GM12865 (cell line): ENCODE measurements at regions not wholly inside any gene's neighbourhood (a gene's known extent, or its start where the extent isn't known, plus 50 kb on each side); places are given as distances from the start of the nearest gene placed in this dataset.
"Not testable (repeated sequence)": the region's sequence is repeated elsewhere in the genome, so short reads cannot be mapped to it uniquely, and the experiment has no call there.

Experiments
- DNase-seq: peaks from one replicate; pipeline ENCODE4 v3.0.0; 2010; ENCODE audit warnings: low read depth
- H3K4me3 ChIP-seq: 2 replicates; pipeline ENCODE4 v1.5.1; 2011; ENCODE audit warnings: mild to moderate bottlenecking, low read depth, low read length, control low read depth
- CTCF ChIP-seq: IDR thresholded peaks from 2 replicates; pipeline ENCODE4 v1.5.1; 2011; ENCODE audit warnings: low read length, control low read depth, low read depth, inconsistent platforms; ENCODE audit not compliant: insufficient read depth; ENCODE audit errors: missing control alignments

DNA sequence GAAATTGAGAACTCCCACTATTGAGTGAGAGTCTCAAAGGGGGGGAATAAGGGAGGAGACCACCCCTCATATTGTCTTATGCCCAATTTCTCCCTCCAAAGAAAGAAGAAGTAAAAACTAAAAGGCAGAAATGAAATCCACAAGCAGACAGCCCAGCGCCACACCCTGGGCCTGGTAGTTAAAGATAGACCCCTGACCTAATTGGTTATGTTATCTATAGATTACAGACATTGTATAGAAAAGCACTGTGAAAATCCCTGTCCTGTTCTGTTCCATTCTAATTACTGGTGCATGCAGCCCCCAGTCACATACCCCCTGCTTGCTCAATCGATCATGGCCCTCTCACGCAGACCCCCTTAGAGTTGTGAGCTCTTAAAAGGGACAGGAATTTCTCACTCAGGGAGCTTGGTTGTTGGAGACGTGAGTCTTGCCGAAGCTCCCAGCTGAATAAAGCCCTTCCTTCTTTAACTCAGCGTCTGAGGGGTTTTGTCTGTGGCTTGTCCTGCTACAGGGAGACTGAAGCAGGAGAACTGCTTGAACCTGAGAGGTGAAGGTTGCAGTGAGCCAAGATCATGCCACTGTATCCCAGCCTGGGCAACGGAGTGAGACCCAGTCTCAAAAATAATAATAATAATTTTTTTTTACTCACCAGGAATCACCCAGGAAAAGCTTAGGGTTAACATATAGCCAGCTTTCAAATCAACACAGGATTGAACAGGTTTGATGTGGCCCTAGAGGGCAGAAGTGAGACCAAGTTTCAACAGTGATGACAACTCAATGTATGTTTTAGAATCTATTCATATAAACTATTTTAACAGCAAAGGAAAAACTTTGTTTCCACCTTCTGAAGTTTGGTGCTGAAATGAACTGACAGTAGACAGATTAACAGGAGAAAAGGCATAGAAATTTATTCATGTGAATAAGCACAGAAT, 181.4 kb upstream of the NDUFV2 start:
- not testable (repeated sequence) for DNase-seq

GRCh38 chr18:8926464-8926863, 176.0 kb upstream of the NDUFV2 start:
- TF ChIP-seq CTCF = no peak
- no peak for DNase-seq
- H3K4me3 ChIP-seq = no peak overlapping the region

More for the DNA sequence above, 181.4 kb upstream of the NDUFV2 start:
- not testable (repeated sequence) for H3K4me3 ChIP-seq

- no peak for DNase-seq
- no peak overlapping the region for H3K4me3 ChIP-seq
- TF ChIP-seq CTCF = no peak
Observed at GRCh38 chr18:8928044-8928443, 174.5 kb upstream of the NDUFV2 start.

- DNase-seq = no peak
- TF ChIP-seq CTCF = no peak
- H3K4me3 ChIP-seq = no peak overlapping the region
Observed at GRCh38 chr18:8928847-8929780, 173.4 kb upstream of the NDUFV2 start.

DNA sequence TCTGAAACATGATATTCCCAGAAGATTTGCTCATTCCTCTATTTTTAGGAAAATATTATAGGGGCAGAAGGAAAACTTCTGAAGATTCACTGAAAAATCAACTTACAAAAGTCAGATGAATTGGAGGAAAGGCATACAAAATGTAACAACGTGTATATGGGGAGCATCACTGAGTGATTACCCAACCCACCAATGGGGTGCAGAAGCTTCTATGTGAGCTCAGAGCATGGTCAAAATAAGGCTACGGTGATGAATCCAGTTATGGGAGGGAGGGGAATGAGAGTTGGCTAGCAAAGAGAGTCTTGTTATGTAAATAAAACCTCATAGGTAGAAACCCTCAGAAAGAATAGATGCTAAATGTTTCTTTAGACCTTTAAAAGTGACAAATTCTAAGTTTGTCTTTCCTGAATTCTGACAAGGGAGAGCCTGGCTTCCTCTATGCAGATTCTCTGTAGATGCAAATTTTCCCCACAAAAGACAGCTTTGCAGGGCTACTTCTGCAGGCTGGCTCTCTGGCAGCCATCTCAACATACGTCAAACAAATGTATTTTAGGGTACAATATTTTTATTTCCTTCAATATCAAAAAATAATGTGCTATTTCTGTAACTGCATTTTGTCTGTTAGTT, 171.4 kb upstream of the NDUFV2 start:
- no peak for TF ChIP-seq CTCF
- no peak for DNase-seq

GRCh38 chr18:8932866-8933265, 169.6 kb upstream of the NDUFV2 start:
- no peak for TF ChIP-seq CTCF
- H3K4me3 ChIP-seq = no peak overlapping the region
- no peak for DNase-seq

More for the DNA sequence above, 171.4 kb upstream of the NDUFV2 start:
- H3K4me3 ChIP-seq = no peak overlapping the region

DNA sequence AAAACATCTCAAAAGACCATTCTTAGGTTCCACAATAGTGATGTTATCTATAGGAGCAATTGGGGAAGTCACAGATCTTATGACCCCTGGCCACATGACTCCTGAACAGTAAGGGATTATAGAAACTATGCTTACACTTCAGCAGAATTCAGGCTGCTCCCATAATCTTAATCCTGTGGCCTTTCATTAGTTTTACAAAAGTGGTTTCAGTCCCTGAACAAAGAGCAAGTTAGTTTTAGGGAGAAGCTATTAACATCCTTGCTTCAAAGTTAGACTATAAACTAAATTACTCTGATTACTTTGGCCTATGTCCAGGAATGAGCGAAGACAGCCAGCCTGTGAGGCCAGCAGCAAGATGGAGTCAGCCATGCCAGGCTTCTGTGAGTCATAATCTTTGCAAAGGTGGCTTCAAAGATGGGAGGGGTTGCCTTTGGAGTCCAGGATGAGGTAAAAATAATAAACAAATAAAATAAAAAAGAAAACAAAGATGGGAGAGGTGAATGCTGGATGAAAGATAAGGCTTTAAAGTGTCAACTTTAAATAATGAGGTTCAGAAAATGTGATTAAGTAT, 168.7 kb upstream of the NDUFV2 start:
- no peak overlapping the region for H3K4me3 ChIP-seq
- TF ChIP-seq CTCF = no peak
- DNase-seq = no peak

DNA sequence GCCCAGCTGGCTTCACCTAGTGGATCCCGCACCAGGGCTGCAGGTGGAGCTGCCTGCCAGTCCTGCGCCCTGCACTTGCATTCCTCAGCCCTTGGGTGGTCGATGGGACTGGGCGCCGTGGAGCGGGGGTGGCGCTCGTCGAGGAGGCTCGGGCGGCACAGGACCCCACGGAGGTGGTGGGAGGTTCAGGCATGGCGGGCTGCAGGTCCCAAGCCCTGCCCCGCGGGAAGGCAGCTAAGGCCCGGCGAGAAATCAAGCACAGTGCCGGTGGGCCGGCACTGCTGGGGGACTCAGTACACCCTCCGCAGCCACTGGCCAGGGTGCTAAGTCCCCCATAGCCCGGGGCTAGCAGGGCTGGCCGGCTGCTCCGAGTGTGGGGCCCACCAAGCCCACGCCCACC, 167.2 kb upstream of the NDUFV2 start:
- H3K4me3 ChIP-seq, DNase-seq: not testable (repeated sequence)
